ENCODE measurements at regions not wholly inside any gene's neighbourhood (a gene's known extent, or its start where the extent isn't known, plus 50 kb on each side); places are given as distances from the start of the nearest gene placed in this dataset.
"Not testable (repeated sequence)": the region's sequence is repeated elsewhere in the genome, so short reads cannot be mapped to it uniquely, and the experiment has no call there.

DNA sequence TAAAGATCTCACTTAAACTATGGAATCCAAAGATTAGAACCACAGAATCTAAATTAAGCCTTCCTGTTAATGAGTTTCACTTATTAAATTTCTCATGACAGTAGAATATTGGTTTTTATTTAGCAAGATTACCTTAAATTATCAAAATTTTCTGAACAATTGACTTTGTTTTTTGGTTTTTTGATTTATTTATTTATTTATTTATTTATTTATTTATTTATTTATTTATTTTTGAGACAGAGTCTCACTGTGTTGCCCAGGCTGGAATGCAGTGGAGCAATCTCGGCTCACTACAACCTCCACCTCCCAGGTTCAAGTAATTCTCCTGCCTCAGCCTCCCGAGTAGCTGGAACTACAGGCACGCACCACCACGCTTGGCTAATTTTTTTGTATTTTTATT, 538.6 kb downstream of the AMY1C start:
- not testable (repeated sequence) for DNase-seq (ENCODE audit: low read depth in 4 of 4, low spot score in 3 of 4)

DNA sequence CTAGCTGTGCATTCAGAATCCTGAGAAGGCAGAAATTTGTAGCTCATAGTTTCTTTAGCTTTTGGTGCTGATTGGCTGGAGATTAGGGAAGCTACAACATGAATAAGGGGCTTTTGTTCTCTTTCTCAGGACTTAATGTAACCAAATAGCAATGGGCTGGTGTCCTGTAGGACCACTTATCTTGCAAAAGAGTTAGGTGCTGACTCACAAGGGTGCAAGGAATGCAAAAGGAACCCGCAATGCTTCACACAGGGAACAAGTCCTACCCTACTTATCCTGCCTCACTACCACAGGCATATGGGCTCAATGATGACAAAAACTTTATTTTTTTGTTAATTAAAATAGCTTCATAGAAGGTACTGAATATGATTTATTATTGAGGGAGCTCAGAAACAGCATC, 541.5 kb downstream of the AMY1C start:
- no peak for DNase-seq (ENCODE audit: low read depth in 4 of 4, low spot score in 3 of 4)

DNA sequence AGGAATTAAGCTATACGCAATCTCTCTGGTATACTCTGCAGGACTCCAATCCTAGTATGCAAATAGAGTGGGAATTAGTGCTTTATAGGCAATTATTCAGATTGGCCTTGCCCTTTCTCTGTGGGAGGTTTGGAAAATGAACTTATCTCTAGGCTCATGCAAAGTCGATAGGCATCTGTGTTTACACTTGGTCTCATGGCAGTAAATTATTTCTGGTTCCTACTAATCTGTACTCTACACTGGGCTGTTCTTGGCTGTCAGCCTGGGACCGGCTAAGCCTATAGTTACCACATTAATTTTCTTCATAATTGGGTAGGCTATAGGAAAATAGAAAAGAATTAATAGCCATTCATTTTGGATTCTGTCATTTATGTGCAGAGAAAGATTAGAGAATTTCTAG, 544.6 kb downstream of the AMY1C start:
- no peak for DNase-seq (ENCODE audit: low read depth in 4 of 4, low spot score in 3 of 4)

DNA sequence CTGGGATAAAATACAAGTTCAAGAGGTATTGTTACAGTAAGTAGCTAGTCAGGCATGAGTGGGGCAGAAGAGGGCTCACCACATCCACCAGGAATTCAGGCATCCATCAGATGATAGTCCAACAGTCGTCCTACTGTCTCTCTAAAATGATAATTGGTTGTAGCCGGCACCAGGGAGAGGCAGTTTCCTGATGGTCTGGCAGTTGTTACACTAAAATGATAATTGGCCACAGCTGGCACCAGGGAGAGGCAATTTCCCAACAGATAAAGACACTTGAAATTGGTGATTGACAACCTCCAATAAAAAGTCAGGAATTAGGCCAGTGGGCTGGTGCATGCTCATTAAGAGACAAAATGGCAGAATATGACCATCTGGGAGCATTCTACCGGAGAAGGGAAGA, 545.8 kb downstream of the AMY1C start:
- no peak for DNase-seq (ENCODE audit: low read depth in 4 of 4, low spot score in 3 of 4)

DNA sequence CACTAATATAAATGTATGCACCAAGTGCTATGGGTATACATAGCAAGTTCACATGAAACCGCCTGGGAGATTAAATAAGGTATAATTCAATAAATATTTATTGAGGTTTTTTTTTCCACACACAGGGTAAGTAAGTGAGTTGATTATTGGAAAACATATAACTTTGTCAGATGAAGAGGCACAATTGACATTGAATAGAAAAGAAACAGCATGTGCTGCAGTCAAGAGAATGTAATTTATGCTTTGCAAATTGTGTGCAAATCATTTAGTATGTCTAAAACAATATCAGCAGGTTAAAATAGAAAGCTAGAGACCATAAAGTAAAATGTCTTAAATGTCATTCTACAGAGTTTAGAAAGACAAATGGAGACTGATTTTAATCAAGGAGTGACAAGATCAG, 560.0 kb downstream of the AMY1C start:
- DNase-seq (ENCODE audit: low read depth in 4 of 4, low spot score in 3 of 4), result no peak

DNA sequence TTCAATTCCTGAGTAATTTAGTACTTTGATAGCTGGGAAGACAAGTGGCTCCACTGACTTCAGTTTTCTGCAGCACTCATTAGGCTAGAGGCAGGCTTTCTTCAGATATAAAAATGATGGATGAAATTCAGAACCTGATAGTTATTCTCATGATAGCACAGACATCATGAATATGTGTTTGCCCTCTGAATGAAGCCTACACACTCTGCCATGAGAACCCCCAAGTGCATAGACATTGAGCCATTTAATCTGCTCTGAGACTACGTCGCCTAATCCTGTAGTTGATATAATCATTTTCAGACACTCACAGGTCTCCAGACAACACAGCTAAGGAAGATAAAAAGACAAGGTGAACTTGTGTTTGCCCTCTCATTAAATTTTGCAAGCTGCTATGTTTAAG, 566.1 kb downstream of the AMY1C start:
- DNase-seq (ENCODE audit: low read depth in 4 of 4, low spot score in 3 of 4), result no peak

DNA sequence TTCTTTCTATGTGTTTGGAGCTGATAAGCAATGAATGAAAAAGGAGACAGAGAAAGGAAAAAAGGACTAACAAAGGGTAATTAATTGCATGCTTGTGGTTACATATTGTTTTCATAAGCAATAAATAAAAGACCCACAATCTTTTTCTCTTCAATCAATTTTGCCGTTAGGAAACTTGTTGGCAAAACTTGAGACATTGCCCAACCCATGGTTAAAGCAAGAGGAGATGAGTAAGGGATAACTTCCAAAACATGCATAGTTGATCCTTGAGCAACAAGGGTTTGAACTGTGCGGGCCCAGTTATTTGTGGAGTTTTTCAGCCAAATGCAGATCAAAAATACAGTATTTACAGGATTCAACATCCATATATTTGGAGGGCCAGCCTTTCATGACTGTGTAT, 572.4 kb downstream of the AMY1C start:
- DNase-seq (ENCODE audit: low read depth in 4 of 4, low spot score in 3 of 4), result no peak

DNA sequence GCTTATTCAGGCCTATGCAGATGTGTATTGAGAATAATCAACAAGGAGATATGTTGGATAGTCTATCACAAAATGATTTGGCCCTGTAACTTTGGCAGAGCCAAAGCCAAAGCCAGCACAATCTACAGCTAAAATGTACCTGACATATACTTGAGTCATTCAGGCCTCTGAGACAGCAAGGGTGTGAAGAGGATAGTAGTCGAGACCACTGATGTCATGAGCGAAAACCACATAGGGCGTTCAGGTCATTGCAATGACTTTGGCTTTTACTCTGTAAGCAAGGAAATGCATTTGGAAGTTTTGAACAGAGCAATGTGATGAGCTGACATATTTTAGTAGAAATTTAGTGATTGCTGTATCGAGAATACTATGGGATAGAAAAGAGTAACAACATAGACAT, 579.6 kb downstream of the AMY1C start:
- no peak for DNase-seq (ENCODE audit: low read depth in 4 of 4, low spot score in 3 of 4)

DNA sequence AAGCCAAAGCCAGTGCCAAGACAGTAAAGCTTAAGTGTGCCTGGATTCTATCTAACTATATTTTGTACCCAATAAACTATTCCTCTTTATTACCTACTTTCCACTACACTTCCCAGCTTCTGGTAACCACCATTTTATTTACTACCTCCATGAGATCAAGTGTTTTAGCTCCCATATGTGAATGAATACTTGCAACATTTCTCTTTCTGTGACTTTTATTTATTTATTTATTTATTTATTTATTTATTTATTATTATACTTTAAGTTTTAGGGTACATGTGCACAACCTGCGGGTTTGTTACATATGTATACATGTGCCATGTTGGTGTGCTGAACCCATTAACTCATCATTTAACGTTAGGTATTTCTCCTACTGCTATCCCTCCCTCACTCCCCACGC, 582.1 kb downstream of the AMY1C start:
- no peak for DNase-seq (ENCODE audit: low read depth in 4 of 4, low spot score in 3 of 4)

DNA sequence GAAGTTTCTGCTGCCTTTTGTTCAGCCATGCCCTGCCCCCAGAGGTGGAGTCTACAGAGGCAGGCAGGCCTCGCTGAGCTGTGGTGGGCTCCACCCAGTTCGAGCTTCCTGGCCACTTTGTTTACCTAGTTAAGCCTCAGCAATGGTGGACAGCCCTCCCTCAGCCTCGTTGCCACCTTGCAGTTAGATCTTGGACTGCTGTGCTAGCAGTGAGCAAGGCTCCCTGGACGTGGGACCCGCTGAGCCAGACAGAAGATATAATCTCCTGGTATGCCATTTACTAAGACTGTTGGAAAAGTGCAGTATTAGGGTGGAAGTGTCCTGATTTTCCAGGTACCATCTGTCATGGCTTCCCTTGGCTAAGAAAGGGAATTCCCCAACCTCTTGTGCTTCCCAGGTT, 588.2 kb downstream of the AMY1C start:
- DNase-seq (ENCODE audit: low read depth in 4 of 4, low spot score in 3 of 4), result not testable (repeated sequence)

DNA sequence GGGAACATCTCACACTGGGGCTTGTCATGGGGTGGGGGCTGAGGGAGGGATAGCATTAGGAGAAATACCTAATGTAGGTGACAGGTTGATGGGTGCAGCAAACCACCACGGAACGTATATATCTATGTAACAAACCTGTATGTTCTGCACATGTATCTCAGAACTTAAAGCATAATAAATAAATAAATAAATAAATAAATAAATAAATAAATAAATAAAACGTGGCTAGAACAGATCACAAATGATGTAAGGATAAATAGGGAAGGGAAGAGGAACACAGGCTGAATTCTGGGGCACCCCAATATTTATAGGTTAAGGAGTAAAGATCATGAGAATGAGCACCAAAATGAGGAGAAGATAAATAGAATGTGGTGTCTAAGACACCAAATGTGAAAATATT, 592.2 kb downstream of the AMY1C start:
- DNase-seq (ENCODE audit: low read depth in 4 of 4, low spot score in 3 of 4), result no peak

DNA sequence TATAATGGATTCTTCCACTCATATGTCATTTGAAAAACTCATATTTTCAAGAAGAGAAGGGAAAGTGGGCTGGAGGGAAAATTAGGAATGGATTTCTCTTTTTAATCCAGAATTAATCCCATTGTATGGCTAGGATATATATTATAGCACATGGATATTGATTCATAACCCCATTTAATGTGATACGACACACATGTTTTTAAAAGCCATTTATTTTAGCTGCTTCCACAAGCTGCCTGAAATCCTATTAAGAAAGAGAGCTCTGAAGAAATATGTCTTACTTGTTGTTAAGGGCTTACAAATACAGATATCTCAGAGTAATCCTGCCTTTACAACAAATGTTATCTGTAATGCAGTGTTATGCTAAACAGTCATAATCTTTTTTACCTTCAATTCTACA, 598.6 kb downstream of the AMY1C start:
- DNase-seq (ENCODE audit: low read depth in 4 of 4, low spot score in 3 of 4), result no peak

DNA sequence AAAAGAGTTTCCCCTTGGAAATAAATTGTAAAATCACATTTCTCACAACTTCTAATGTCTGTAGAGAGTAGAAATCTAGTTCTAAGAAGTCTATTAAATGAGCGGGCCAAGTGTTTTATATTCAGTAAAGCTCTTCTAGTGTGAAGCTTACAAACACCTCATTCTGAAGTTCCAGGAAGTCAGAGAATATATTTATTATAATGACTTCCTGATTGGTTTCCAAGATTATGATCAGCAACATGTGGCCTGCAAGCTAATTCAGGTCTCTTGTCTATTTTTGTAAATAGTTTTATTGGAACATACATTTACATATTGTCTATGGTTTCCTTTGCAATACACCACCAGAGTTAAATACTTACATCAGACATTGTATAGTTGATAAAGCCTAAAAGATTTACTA, 603.9 kb downstream of the AMY1C start:
- no peak for DNase-seq (ENCODE audit: low read depth in 4 of 4, low spot score in 3 of 4)

DNA sequence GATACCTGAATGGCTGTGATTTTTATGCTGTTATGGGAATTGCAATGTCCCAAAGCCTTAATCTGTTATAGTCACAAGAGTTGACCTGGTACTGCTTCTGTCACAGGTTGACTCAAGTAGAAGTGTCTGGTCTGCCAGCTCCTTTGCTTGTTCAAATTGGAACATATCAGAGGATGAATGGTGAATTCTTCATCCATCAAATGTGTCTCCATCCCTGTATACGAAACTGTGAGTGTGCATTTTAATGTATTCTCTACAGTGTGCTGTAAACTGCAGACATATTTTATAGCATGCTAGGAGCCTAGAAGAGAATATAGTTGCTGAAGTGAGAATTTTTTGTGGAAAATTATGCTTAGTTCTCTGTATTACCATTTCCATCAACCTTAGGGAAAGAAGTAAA, 608.4 kb downstream of the AMY1C start:
- no peak for DNase-seq (ENCODE audit: low read depth in 4 of 4, low spot score in 3 of 4)

DNA sequence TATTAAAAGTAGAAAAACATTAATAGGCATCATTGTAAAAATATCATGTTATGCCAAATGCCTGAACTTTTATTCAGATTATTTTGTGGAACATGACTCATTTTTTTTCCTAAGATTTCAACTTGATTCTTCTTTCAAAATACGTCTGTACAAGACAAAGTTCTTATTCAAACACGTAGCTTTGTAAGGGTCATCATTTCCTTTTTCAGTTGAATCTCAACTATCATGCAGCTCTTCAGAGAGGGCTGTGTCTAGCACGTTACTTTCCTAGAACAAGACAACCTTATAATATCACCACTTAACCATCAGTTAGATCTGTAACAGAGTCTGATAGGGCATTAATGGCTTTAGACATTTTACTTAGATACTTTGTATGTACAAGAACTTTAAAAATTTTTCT, 608.9 kb downstream of the AMY1C start:
- no peak for DNase-seq (ENCODE audit: low read depth in 4 of 4, low spot score in 3 of 4)

DNA sequence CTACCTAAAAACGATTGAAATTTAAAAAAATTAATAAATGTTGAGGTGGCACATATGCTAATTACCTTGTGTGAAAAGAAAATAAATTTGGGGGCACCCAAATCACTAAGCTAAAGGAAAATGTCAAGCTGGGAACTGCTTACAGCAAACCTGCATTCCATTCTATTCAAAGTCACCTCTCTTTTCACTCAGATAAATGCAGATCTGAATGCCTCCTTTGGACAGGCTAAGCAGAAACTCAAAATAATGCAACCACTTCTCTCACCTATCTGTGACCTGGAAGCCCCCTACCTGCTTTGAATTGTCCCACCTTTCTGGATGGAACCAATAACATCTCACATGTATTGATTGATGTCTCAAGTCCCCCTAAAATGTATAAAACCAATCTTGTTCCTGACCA, 628.7 kb downstream of the AMY1C start:
- DNase-seq (ENCODE audit: low read depth in 4 of 4, low spot score in 3 of 4), result no peak

DNA sequence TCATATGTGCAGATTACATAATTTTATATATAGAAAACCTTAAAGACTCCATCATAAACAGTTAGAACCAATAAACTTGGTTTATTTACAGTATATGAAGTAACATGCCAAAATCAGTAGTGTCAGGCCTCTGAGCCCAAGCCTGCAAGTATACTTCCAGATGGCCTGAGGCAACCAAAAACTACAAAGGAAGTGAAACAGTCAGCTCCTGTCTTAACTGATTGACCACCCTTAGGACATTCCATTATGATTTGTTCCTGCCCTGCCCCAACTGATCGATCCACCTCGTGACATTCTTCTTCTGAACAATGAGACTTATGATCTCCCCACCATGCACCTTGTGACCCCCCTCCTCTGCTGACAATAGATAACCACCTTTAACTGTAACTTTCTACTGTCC, 630.3 kb downstream of the AMY1C start:
- DNase-seq (ENCODE audit: low read depth in 4 of 4, low spot score in 3 of 4), result no peak

DNA sequence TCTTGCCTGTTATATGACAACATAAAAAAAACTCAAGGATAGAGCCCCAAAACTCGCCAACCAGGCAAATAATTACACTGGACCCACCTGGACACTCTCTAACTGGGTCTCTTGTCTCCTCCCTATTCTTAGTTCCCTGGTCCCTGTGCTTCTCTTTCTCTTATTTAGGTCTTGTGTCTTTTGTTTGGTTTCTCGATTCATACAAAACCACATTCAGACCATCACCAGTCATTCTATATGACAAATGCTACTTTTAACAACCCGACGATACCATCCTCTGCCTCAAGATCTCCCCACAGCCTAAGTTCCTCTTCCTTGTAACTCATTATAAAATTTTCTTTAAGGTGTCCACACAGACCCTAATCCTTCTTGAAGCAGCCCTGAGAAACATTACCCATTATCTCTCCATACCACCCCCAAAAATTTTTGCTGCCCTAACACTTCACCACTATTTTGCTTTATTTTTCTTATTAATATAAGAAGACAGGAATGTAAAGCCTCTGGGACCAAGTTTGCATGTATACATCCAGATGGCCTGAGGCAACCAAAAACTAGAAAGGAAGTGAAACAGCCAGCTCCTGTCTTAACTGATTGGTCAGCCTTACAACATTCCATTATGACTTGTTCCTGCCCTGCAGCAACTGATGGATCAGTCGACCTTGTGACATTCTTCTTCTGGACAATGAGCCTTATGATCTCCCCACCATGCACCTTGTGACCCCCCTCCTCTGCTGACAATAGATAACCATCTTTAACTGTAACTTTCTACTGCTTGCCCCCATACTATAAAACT, 638.2 kb downstream of the AMY1C start:
- DNase-seq (ENCODE audit: low read depth in 4 of 4, low spot score in 3 of 4), result no peak

DNA sequence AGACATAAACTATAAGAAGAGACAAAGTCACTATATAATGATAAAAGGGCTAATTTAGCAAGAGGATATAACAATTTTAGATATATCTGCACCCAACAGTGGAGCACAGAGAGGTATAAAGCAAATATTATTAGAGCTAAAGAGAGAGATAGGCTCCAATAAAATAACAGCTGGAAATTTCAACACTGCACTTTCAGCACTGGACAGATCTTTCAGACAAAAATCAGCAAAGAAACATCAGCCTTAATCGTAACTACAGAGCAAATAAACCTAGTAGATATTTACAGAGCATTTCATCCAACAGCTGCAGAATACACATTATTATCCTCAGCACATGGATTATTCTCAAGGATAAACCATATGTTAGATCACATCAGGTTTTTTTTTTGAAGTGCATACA, 642.9 kb downstream of the AMY1C start:
- no peak for DNase-seq (ENCODE audit: low read depth in 4 of 4, low spot score in 3 of 4)

DNA sequence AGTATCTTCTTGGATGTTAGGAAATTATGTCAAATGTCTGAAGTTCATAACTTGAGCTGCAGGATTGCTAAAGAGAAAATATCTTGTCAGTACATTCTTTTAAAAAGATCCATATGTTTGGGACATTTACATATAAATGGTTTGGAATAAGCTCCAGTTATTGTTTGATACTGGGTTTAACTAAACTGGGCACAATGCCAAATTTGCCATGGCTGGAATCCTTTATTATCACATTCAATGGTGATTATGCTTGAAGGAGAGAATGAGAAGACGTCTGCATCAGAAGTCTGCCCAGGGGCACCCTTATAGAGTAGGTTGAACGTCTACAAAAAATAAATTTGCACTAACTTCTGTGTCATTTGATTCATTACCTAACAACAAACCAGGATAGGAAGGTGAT, 652.5 kb downstream of the AMY1C start:
- no peak for DNase-seq (ENCODE audit: low read depth in 4 of 4, low spot score in 3 of 4)

DNA sequence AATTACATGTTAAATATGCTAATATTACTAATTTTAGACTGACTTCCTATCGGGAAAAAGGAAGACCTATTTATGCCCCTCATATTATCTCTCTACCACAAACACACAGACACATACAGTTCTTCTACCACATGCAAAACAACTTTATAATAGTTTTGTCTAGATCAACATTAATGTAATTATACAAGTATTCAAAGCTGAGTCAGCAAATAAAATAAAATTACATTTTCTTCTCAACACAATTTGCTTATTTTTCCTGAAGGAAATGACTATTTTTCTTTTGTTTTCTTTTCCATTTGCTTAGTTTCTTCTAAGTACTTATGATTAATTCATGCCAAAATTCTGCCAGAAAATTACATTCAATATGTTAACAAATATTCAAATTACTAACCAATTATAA, 654.2 kb downstream of the AMY1C start:
- DNase-seq (ENCODE audit: low read depth in 4 of 4, low spot score in 3 of 4), result no peak

DNA sequence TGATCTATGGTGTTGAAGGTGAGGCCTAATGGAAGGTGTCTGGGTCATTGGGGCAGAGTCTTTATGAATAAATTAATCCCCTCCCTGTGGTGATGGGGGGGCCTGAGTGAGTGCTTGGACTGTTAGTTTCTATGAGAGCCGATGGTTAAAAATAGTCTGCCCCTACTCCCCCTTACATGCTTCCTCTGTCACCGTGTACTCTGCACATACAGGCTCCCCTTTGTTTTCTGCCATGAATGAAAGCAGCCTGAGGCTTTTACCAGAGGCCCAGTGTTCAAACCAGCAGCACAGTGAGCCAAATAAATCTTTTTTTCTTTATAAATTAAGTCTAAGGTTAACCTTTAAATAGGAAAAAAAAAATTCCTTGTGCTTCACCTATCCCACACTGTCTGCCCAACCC, 657.0 kb downstream of the AMY1C start:
- no peak for DNase-seq (ENCODE audit: low read depth in 4 of 4, low spot score in 3 of 4)

DNA sequence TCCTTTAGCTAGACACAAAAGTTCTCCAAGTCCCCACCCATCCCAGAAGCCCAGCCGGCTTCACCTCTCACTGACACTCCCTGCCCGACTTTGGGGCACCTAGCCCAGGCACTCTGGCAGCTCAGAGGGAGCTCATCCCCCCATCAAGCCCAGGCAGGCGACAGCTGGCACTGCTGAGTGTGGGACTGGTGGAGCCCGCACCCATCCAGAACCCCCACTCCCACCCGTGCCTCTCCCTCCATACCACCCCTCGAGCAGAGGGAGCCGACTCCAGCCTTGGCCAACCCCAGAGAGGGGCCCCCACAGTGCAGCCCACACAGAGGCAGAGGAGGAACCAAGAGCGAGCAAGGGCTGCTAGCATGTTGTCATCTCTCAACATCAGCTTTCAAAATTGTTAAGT, 658.6 kb downstream of the AMY1C start:
- no peak for DNase-seq (ENCODE audit: low read depth in 4 of 4, low spot score in 3 of 4)

Data from left renal pelvis (tissue), 4 donors.